ENCODE measurements at regions not wholly inside any gene's neighbourhood (a gene's known extent, or its start where the extent isn't known, plus 50 kb on each side); places are given as distances from the start of the nearest gene placed in this dataset.

- TF ChIP-seq ZFP30 (CRISPR knock-in tag; IDR thresholded peaks at IDR 0.05) = no peak
- no peak for TF ChIP-seq OSR1 (CRISPR knock-in tag; IDR thresholded peaks at IDR 0.05)
- no peak for TF ChIP-seq ARNTL (CRISPR knock-in tag; IDR thresholded peaks at IDR 0.05; ENCODE audit: borderline replicate concordance, low read depth)
- TF ChIP-seq ZC3H10 (CRISPR knock-in tag; IDR thresholded peaks at IDR 0.05) = no peak
Measured at GRCh38 chr2:150351922-150352321, 135.5 kb downstream of the RND3 start.

Data from SK-N-SH treated with all-trans-retinoic acid at 6 μM for 48 hours (cell line).